CD4-positive, alpha-beta T cell treated with Interleukin-12 subunit alpha and Interleukin-12 subunit beta, for 1 hour (primary cell): ENCODE measurements at regions not wholly inside any gene's neighbourhood (a gene's known extent, or its start where the extent isn't known, plus 50 kb on each side); places are given as distances from the start of the nearest gene placed in this dataset.
"Not testable (repeated sequence)": the region's sequence is repeated elsewhere in the genome, so short reads cannot be mapped to it uniquely, and the experiment has no call there.

Experiments
- DNase-seq: peaks from one replicate; pipeline ENCODE4 v3.0.0-alpha.2; 2020

GRCh38 chr7:6991169-6991611 lies 165.1 kb upstream of the CCZ1B start:
- DNase-seq: peak; percentile 80

DNA sequence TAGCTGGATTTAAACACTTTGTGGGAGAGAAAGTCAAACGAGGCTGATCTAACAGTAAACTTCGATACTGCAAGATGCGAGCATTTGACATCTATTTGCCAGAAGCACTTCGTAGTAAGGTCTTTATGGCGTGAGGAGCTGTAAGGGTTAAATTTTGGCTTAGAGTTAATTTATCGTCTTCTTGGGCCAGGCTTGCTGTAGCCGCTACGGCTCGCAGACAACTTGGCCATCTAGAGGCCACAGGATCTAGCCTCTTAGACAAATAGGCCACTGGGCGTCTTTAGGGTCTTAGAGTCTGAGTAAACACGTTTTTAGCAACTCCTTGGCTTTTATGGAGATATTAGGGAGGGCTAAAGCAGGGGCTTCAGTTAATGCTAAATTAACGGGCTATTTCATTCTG lies 165.6 kb upstream of the CCZ1B start:
- not testable (repeated sequence) for DNase-seq

DNA sequence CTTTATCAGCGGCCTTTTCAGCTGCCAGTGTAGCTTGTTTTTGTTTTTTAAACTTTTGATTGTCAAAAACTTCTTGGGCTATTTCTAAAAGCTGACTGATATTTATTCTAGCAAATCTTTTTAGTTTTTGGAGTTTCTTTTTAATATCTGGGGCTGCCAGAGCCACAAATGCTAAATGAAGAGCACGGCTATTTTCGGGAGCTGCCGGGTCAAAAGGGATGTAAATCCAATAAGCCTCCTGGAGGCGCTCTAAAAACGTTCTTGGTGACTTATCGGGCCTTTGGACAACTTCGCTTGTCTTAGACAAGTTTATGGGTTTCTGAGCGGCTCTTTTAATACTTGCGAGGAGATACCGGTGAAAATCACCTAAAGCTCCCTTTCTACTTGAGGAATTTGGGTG lies 166.1 kb upstream of the CCZ1B start:
- DNase-seq: not testable (repeated sequence)

DNA sequence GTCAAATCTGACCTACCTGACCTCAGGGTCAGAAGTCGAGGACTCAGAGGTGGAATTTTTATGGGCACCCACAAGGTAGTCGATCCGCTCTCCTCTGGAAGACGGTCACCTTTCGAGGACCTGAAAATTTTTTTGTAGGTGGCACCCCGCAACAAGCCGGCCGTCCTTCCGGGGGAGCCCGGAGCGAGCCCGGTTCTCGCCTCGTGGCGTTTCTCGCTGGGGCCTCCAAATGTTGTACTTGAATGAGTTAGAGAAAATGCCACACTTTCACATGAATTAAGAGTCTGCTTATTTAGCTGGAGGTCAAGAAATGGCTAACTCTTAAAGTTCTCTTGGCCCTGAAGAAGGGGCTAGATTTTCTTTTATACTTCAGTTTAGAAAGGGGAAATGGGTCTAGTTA lies 169.0 kb upstream of the CCZ1B start:
- DNase-seq: not testable (repeated sequence)

DNA sequence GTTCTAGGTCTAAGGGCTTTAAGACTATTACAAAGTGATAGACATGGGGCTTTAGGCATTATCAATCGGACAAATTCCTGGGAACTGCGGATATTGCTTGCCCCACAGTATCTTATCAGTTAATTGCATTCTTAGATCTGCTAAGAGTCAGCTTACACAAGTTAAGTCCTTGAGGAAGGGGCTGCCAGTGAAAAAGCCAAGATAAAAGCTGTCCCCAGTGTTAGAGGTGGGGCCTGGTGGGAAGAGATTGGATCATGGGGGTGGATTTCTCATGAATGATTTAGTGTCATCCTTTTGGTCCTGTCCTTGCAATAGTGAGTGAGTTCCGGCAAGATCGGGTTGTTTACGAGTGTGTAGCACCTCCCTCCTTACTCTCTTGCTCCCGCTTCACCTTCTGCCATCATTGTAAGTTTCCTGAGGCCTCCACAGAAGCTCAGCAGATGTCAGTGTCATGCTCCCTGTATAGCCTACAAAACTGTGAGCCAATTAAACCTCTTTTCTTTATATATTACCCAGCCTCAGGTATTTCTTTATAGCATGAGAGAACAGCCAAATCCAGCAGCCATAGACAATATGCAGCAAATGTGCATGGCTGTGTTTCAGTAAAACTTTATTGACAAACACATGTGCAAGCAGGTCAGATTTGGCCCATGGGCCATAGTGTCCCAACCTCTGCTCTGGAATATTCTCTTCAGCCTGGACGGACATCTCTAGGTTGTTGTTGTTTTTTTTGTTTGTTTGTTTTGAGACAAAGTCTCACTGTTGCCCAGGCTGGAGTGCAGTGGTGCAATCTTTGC lies 169.6 kb upstream of the CCZ1B start:
- DNase-seq: not testable (repeated sequence)

DNA sequence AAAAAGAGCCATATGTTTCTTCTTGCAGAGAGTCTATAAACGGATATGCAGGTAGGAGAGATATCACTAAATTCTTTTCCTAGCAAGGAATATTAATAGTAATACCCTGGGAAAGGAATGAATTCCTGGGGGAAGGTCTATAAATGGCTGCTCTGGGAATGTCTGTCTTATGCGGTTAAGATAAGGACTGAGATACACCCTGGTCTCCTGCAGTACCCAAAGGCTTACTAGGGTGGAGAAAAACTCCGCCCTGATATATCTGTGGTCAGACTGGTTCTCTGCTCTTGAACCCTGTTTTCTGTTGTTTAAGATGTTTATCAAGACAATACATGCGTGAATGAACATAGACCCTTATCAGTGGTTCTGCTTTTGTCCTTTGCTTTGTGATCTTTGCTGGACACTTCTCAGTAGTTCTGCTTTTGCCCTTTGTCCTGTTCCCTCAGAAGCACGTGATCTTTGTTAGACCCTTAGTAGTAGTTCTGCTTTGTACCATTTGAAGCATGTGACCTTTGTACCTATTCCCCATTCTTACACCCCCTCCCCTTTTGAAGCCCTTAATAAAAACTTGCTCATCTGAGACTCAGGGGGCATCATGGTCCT lies 173.1 kb upstream of the CCZ1B start:
- DNase-seq: not testable (repeated sequence)

DNA sequence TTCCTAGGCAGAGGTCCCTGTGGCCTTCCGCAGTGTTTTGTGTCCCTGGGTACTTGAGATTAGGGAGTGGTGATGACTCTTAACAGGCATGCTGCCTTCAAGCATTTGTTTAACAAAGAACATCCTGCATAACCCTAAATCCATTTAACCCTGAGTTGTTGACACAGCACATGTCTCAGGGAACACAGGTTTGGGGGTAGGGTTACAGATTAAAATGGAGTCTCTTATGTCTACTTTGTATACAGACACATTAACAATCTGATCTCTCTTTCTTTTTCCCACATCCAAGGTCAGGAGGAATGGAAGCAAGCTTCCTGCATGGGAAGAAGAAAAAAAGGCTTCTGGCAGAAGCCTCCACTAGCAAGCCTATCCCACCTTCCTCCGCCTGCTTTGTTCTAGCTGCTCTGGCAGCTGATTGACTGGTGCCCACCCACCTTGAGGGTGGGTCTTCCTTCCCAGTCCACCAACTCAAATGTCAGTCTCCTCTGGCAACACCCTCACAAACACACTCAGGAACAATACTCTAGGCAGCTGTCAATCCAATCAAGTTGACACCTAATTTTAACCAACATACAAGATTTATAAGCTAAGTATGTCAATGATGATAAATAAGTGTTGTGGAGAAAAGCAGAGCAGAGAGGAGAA lies 176.5 kb upstream of the CCZ1B start:
- no peak for DNase-seq

DNA sequence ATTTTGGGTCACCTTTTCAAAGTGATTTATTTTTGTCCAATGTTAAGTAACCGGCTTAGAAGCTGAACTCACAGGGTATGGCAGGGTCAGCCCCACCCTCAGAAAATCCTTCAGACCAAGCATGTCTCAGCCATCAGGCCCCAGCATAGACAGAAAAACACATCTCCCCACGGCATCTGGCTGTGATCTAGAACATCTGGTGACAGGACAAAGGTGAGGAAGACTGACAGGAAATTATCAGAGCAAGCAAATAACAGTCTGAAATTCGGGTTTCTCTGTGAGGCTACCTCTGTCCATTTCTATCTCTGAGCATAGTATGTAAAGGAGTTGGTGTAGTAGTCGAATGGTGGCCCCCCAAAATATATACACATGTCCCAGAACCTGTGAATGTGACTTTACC lies 177.0 kb upstream of the C1GALT1 start:
- DNase-seq: no peak

- DNase-seq: not testable (repeated sequence)
Measured at GRCh38 chr7:7005949-7006348, 176.4 kb upstream of the C1GALT1 start.

DNA sequence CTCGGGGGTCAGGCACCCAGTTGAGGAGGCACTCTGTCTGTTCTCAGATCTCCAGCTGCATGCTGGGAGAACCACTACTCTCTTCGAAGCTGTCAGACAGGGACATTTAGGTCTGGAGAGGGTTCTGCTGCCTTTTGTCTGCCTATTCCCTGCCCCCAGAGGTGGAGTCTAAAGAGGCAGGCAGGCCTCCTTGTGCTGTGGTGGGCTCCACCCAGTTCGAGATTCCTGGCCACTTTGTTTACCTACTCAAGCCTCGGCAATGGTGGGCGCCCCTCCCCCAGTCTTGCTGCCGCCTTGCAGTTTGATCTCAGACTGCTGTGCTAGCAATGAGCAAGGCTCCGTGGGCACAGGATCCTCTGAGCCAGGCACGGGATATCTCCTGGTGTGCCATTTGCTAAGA lies 171.1 kb upstream of the C1GALT1 start:
- DNase-seq: not testable (repeated sequence)

GRCh38 chr7:7011751-7012150 lies 170.6 kb upstream of the C1GALT1 start:
- DNase-seq: not testable (repeated sequence)

- DNase-seq: no peak
Measured at GRCh38 chr7:7014827-7015595, 167.3 kb upstream of the C1GALT1 start.

DNA sequence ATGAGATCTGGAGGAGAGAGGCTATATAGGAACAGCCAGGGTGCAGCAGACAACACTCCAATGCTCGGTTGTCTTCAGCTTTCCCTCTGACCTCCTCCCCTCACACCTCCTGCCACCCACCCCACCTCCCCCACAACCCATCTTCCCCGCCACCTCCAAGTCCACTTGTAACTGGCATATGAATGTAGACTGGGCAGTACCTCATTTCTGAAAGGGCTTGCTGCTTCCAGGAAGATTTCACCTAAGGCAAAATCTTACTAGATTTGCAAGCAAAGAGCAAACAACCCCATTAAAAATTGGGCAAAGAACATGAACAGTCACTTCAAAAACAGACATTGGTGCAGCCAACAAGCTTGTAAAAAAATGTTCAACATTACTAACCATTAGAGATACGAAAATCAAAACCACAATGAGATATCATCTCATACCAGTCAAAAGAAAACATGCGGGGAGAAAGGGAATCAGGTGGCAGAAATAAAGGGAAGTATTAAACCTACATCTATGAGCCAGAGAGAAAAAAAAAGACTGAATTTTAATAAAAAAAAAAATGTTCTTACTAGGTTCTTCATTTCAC lies 164.6 kb upstream of the C1GALT1 start:
- DNase-seq: no peak

DNA sequence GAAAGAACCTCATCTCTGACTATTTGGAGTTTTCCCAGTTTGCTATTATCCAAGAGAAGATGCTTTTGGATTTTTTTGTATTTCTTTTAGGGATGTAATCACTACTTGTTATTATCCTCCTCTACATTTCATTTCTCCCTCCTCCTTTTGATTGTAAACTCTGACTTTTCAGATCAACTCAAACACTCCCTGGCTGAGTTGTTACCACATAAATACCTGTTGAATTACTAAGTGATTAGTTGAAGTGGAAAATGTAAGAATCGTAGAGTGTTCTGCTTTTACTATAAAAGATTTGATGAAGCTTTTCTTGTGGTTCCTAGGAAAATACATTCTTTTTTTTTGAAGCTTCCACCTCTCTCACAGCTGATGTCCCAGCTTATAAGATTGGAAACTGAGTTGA lies 164.1 kb upstream of the C1GALT1 start:
- no peak for DNase-seq

- DNase-seq: no peak
Measured at GRCh38 chr7:7032221-7032620, 150.1 kb upstream of the C1GALT1 start.

DNA sequence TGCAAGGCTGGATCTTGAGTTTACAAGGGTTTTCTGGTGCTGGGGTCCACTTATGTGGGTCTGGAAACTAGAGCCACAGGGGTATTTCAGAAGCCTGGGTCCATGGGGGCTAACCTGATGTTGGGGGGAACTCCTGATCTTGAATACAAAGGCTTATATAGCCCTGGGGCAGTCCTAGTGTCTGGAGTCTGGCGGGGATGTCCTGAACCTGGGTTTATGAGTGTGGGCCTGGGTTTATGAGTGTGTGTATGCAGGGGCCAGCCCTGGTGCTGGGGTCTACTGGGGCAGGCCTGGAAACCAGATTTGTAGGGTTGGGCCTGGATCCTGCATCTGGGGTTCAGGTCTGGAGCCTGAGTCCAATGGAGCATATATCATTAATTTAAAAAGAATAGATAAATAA lies 146.5 kb upstream of the C1GALT1 start:
- no peak for DNase-seq

DNA sequence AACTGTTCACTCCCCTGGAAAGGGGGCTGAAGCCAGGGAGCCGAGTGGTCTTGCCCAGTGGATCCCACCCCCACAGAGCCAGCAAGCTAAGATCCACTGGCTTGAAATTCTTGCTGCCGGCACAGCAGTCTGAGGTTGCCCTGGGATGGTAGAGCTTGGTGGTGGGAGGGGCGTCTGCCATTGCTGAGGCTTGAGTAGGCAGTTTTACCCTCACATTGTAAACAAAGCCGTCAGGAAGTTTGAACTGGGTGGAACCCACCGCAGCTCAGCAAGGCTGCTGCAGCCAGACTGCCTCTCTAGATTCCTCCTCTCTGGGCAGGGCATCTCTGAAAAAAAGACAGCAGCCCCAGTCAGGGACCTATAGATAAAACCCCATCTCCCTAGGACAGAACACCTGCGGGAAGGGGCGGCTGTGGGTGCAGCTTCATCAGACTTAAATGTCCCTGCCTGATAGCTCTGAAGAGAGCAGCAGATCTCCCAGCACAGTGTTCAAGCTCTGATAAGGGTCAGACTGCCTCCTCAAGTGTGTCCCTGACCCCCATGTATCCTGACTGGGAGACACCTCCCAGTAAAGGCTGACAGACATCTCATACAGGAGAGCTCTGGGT lies 140.0 kb upstream of the C1GALT1 start:
- peak; percentile 16 for DNase-seq

DNA sequence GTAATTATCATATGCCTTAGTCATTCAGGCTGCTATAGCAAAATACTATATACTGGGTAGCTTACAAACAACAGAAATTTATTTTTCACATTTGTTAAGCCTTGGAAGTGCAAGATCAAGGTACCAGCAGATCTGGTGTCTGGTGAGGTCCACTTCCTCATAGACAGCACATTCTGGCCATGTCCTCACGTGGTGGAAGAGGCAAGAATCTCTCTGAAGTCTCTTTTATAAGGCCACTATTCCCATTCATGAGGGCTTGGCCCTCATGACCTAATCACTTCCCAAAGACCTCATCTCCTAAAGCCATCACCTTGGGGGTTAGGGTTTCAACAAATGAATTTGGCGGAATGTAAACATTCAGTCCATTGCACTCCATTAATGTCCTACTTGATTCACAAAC lies 137.5 kb upstream of the C1GALT1 start:
- DNase-seq: no peak

GRCh38 chr7:7048213-7048612 lies 134.1 kb upstream of the C1GALT1 start:
- no peak for DNase-seq

- no peak for DNase-seq
Measured at GRCh38 chr7:7051206-7051877, 131.0 kb upstream of the C1GALT1 start.

GRCh38 chr7:7054252-7054830 lies 128.0 kb upstream of the C1GALT1 start:
- DNase-seq: no peak
